Parathyroid adenoma (tissue), 2 donors: ENCODE measurements at regions not wholly inside any gene's neighbourhood (a gene's known extent, or its start where the extent isn't known, plus 50 kb on each side); places are given as distances from the start of the nearest gene placed in this dataset.
"Not testable (repeated sequence)": the region's sequence is repeated elsewhere in the genome, so short reads cannot be mapped to it uniquely, and the experiment has no call there.

Source experiments
- H2AFZ ChIP-seq: fragments of 300-600 bp; sonication (generic); one replicate; pipeline ENCODE4 v1.7.0; 2017; ENCODE audit warnings: antibody characterized with exemption, mild to moderate bottlenecking
- H3K27ac ChIP-seq: fragments of 300-600 bp; sonication (generic); one replicate; pipeline ENCODE4 v1.7.0; 2017
- H3K27me3 ChIP-seq: fragments of 300-600 bp; sonication (generic); one replicate; pipeline ENCODE4 v1.7.0; 2017; ENCODE audit warnings: low read length; ENCODE audit not compliant: control insufficient read depth, insufficient read depth
- H3K36me3 ChIP-seq: fragments of 300-600 bp; sonication (generic); one replicate; pipeline ENCODE4 v1.7.0; 2017; ENCODE audit warnings: low read length; ENCODE audit not compliant: control insufficient read depth, insufficient read depth
- H3K4me1 ChIP-seq: fragments of 300-600 bp; sonication (generic); one replicate; pipeline ENCODE4 v1.7.0; 2017; ENCODE audit warnings: control low read depth
- H3K4me2 ChIP-seq: fragments of 300-600 bp; sonication (generic); one replicate; pipeline ENCODE4 v1.7.0; 2017; ENCODE audit warnings: low read length
- H3K4me3 ChIP-seq: fragments of 300-600 bp; sonication (generic); one replicate; pipeline ENCODE4 v1.7.0; 2017; ENCODE audit warnings: low read depth, low read length
- H3K79me2 ChIP-seq: fragments of 300-600 bp; sonication (generic); one replicate; pipeline ENCODE4 v1.7.0; 2017; ENCODE audit warnings: control low read depth
- H3K9ac ChIP-seq: fragments of 300-600 bp; sonication (generic); one replicate; pipeline ENCODE4 v1.7.0; 2017; ENCODE audit warnings: mild to moderate bottlenecking
- H3K9me3 ChIP-seq: fragments of 300-600 bp; sonication (generic); one replicate; pipeline ENCODE4 v1.7.0; 2017; ENCODE audit warnings: low read length; ENCODE audit not compliant: control insufficient read depth
- CTCF ChIP-seq: fragments of 300-600 bp; sonication (generic); IDR thresholded peaks from one replicate; pipeline ENCODE4 v1.7.0; 2017; ENCODE audit warnings: antibody characterized with exemption, mild to moderate bottlenecking
- donor health status: primary hyperparathyroidism.

GRCh38 chr21:31420354-31420753 lies 76.3 kb upstream of the TIAM1 start:
- Histone ChIP-seq H3K4me3 (no peak overlapping the region), H3K27me3 (no peaks in the 10 kb centered on the region), H3K4me1 (no peaks in the 10 kb centered on the region), H3K9me3 (no peaks in the 10 kb centered on the region), H2AFZ (no peak overlapping the region), H3K79me2 (no peaks in the 10 kb centered on the region), H3K36me3 (no peaks in the 10 kb centered on the region), H3K27ac (no peak overlapping the region), H3K9ac (no peak overlapping the region), H3K4me2 (no peak overlapping the region)
- no peak for TF ChIP-seq CTCF

GRCh38 chr21:31418377-31419001 lies 74.4 kb upstream of the TIAM1 start:
- Histone ChIP-seq H3K9me3 (no peaks in the 10 kb centered on the region), H3K27me3 (no peaks in the 10 kb centered on the region), H3K9ac (no peak overlapping the region), H3K4me2 (no peak overlapping the region), H3K4me1 (no peaks in the 10 kb centered on the region), H3K4me3 (no peak overlapping the region), H3K36me3 (no peaks in the 10 kb centered on the region), H3K79me2 (no peaks in the 10 kb centered on the region), H2AFZ (no peak overlapping the region), H3K27ac (no peak overlapping the region)
- no peak for TF ChIP-seq CTCF

GRCh38 chr21:31417214-31417613 lies 73.2 kb upstream of the TIAM1 start:
- H3K9me3 ChIP-seq, H3K9ac ChIP-seq, H3K79me2 ChIP-seq, H3K27ac ChIP-seq, H3K4me2 ChIP-seq, H3K36me3 ChIP-seq, H3K4me3 ChIP-seq, H3K4me1 ChIP-seq, H2AFZ ChIP-seq, H3K27me3 ChIP-seq: not testable (repeated sequence)

- H3K27ac ChIP-seq = no peak overlapping the region
- H3K9ac ChIP-seq = no peak overlapping the region
- H3K4me1 ChIP-seq = no peaks in the 10 kb centered on the region
- H3K4me3 ChIP-seq = no peak overlapping the region
- H3K79me2 ChIP-seq = no peaks in the 10 kb centered on the region
- no peak overlapping the region for H2AFZ ChIP-seq
- H3K4me2 ChIP-seq = no peak overlapping the region
- no peak for TF ChIP-seq CTCF
- H3K9me3 ChIP-seq = no peaks in the 10 kb centered on the region
- no peaks in the 10 kb centered on the region for H3K36me3 ChIP-seq
- H3K27me3 ChIP-seq = no peaks in the 10 kb centered on the region
Observed at GRCh38 chr21:31416465-31416864, 72.4 kb upstream of the TIAM1 start.

- no peak for TF ChIP-seq CTCF
- no peak overlapping the region for H3K9ac ChIP-seq
Observed at GRCh38 chr21:31414263-31415000, 70.4 kb upstream of the TIAM1 start.

More at GRCh38 chr21:31414263-31415000, 70.4 kb upstream of the TIAM1 start:
- Histone ChIP-seq H3K79me2 (no peaks in the 10 kb centered on the region), H3K36me3 (no peaks in the 10 kb centered on the region), H3K27ac (no peak overlapping the region), H3K4me1 (no peaks in the 10 kb centered on the region), H3K4me2 (no peak overlapping the region), H3K9me3 (no peaks in the 10 kb centered on the region), H3K4me3 (no peak overlapping the region), H3K27me3 (no peaks in the 10 kb centered on the region), H2AFZ (no peak overlapping the region)
